CMK (cell line): ENCODE measurements at regions not wholly inside any gene's neighbourhood (a gene's known extent, or its start where the extent isn't known, plus 50 kb on each side); places are given as distances from the start of the nearest gene placed in this dataset.

Experiments used
- DNase-seq: peaks from one replicate; pipeline ENCODE4 v3.0.0-alpha.2; 2010; ENCODE audit warnings: low read depth

GRCh38 chr18:45119876-45120275 lies 439.2 kb downstream of the SETBP1 start:
- no peak for DNase-seq

- DNase-seq: no peak
Measured at GRCh38 chr18:45121146-45121545, 440.5 kb downstream of the SETBP1 start.

GRCh38 chr18:45122506-45122905 lies 441.8 kb downstream of the SETBP1 start:
- no peak for DNase-seq

- no peak for DNase-seq
Measured at GRCh38 chr18:45127405-45127804, 446.7 kb downstream of the SETBP1 start.

GRCh38 chr18:45133276-45133675 lies 452.6 kb downstream of the SETBP1 start:
- DNase-seq: no peak

- DNase-seq: no peak
Measured at GRCh38 chr18:45136381-45137086, 455.8 kb downstream of the SETBP1 start.

- DNase-seq: no peak
Measured at GRCh38 chr18:45137087-45137419, 456.4 kb downstream of the SETBP1 start.

- DNase-seq: no peak
Measured at GRCh38 chr18:45139478-45139877, 458.8 kb downstream of the SETBP1 start.

- no peak for DNase-seq
Measured at GRCh38 chr18:45142868-45143267, 462.2 kb downstream of the SETBP1 start.

- no peak for DNase-seq
Measured at GRCh38 chr18:45149712-45150111, 465.6 kb upstream of the SLC14A2 start.

- no peak for DNase-seq
Measured at GRCh38 chr18:45151645-45152044, 463.6 kb upstream of the SLC14A2 start.

- DNase-seq: no peak
Measured at GRCh38 chr18:45155526-45155925, 459.8 kb upstream of the SLC14A2 start.

- DNase-seq: no peak
Measured at GRCh38 chr18:45156946-45157345, 458.3 kb upstream of the SLC14A2 start.

GRCh38 chr18:45157576-45157975 lies 457.7 kb upstream of the SLC14A2 start:
- DNase-seq: no peak

- no peak for DNase-seq
Measured at GRCh38 chr18:45161850-45162249, 453.4 kb upstream of the SLC14A2 start.

GRCh38 chr18:45163871-45164270 lies 451.4 kb upstream of the SLC14A2 start:
- no peak for DNase-seq

GRCh38 chr18:45164551-45164950 lies 450.7 kb upstream of the SLC14A2 start:
- DNase-seq: no peak

GRCh38 chr18:45165176-45165713 lies 450.0 kb upstream of the SLC14A2 start:
- no peak for DNase-seq

- no peak for DNase-seq
Measured at GRCh38 chr18:45165871-45166270, 449.4 kb upstream of the SLC14A2 start.

- DNase-seq: no peak
Measured at GRCh38 chr18:45166341-45166835, 448.9 kb upstream of the SLC14A2 start.

GRCh38 chr18:45166836-45167551 lies 448.3 kb upstream of the SLC14A2 start:
- DNase-seq: no peak

- DNase-seq: no peak
Measured at GRCh38 chr18:45167631-45168280, 447.5 kb upstream of the SLC14A2 start.
